WTC11 (cell line): ENCODE measurements at regions not wholly inside any gene's neighbourhood (a gene's known extent, or its start where the extent isn't known, plus 50 kb on each side); places are given as distances from the start of the nearest gene placed in this dataset.

Source experiments
- ATAC-seq: fragments of 200-7000 bp; cut with Tn5 transposase; 2 replicates; pipeline ENCODE4 v1.10.0; 2021; ENCODE audit warnings: mild to moderate bottlenecking, moderate library complexity
- CTCF ChIA-PET: fragments of 300-600 bp; sonication (Branson Sonifier 250); formaldehyde crosslinking; loops from one replicate; lab custom pipeline; 2021; ENCODE audit warnings: antibody characterized with exemption; lab: Charles Lee
- POLR2A ChIA-PET: fragments of 350-600 bp; sonication (Branson Sonifier 250); formaldehyde crosslinking; loops from one replicate; lab custom pipeline; 2021; ENCODE audit warnings: antibody characterized with exemption; lab: Charles Lee
- DNase-seq: peaks from one replicate; pipeline ENCODE4 v3.0.0; 2021; ENCODE audit warnings: low spot score
- H3K27ac Mint-ChIP-seq: 2 replicates; pipeline ENCODE4 v1.8.0; 2021; ENCODE audit warnings: mixed read lengths
- H3K27me3 Mint-ChIP-seq: 2 replicates; pipeline ENCODE4 v1.8.0; 2021; ENCODE audit warnings: low read depth, mild to moderate bottlenecking, moderate library complexity, mixed read lengths
- H3K36me3 Mint-ChIP-seq: 2 replicates; pipeline ENCODE4 v1.8.0; 2021; ENCODE audit warnings: mixed read lengths
- H3K4me1 Mint-ChIP-seq: 2 replicates; pipeline ENCODE4 v1.8.0; 2022; ENCODE audit warnings: mixed read lengths
- H3K4me3 Mint-ChIP-seq: 2 replicates; pipeline ENCODE4 v1.8.0; 2021; ENCODE audit warnings: mild to moderate bottlenecking, moderate library complexity, mixed read lengths
- H3K9me3 Mint-ChIP-seq: 2 replicates; pipeline ENCODE4 v1.8.0; 2021; ENCODE audit warnings: mixed read lengths
- ARID4B ChIP-seq: sonication (generic); formaldehyde crosslinking; IDR thresholded peaks from 2 replicates; pipeline ENCODE4 v1.8.0; 2023; ENCODE audit warnings: missing genetic modification reagents, mild to moderate bottlenecking, borderline replicate concordance
- ATF3 ChIP-seq: sonication (generic); formaldehyde crosslinking; conservative IDR thresholded peaks from 2 replicates; pipeline ENCODE4 v1.8.1; 2022; ENCODE audit warnings: mild to moderate bottlenecking, missing genetic modification reagents
- CREM ChIP-seq: sonication (generic); formaldehyde crosslinking; IDR thresholded peaks from 2 replicates; pipeline ENCODE4 v1.8.1; 2022; ENCODE audit warnings: mild to moderate bottlenecking, missing genetic modification reagents, moderate library complexity
- ERG ChIP-seq: fragments of 250-450 bp; sonication (Bioruptor Pico); IDR thresholded peaks from 2 replicates; pipeline ENCODE4 v1.8.0; 2021; ENCODE audit warnings: mild to moderate bottlenecking
- FOXK1 ChIP-seq: sonication (generic); formaldehyde crosslinking; IDR thresholded peaks from 2 replicates; pipeline ENCODE4 v1.8.0; 2022; ENCODE audit warnings: mild to moderate bottlenecking, moderate library complexity, missing genetic modification reagents
- FOXP1 ChIP-seq: sonication (generic); formaldehyde crosslinking; IDR thresholded peaks from 2 replicates; pipeline ENCODE4 v1.8.0; 2022; ENCODE audit warnings: missing genetic modification reagents, mild to moderate bottlenecking, moderate library complexity, borderline replicate concordance
- JAZF1 ChIP-seq: fragments of 250-450 bp; sonication (Bioruptor Pico); IDR thresholded peaks from 2 replicates; pipeline ENCODE4 v1.9.0; 2021; ENCODE audit warnings: moderate library complexity, mild to moderate bottlenecking, inconsistent platforms
- MLX ChIP-seq: sonication (generic); formaldehyde crosslinking; IDR thresholded peaks from 2 replicates; pipeline ENCODE4 v1.8.1; 2023; ENCODE audit warnings: mild to moderate bottlenecking, missing genetic modification reagents, moderate library complexity
- MXD4 ChIP-seq: fragments of 250-450 bp; sonication (Bioruptor Pico); IDR thresholded peaks from 2 replicates; pipeline ENCODE4 v1.8.0; 2021; ENCODE audit warnings: mild to moderate bottlenecking, moderate library complexity, borderline replicate concordance
- MYBL2 ChIP-seq: sonication (generic); formaldehyde crosslinking; IDR thresholded peaks from 2 replicates; pipeline ENCODE4 v1.8.1; 2023; ENCODE audit warnings: mild to moderate bottlenecking, moderate library complexity, missing genetic modification reagents
- NFATC4 ChIP-seq: fragments of 250-450 bp; sonication (Bioruptor Pico); IDR thresholded peaks from 2 replicates; pipeline ENCODE4 v1.9.0; 2021; ENCODE audit warnings: mild to moderate bottlenecking
- NR2C2 ChIP-seq: sonication (generic); formaldehyde crosslinking; IDR thresholded peaks from 2 replicates; pipeline ENCODE4 v1.8.0; 2022; ENCODE audit warnings: mild to moderate bottlenecking, missing genetic modification reagents
- RORB ChIP-seq: fragments of 250-450 bp; sonication (Bioruptor Pico); IDR thresholded peaks from 2 replicates; pipeline ENCODE4 v1.9.0; 2021; ENCODE audit warnings: mild to moderate bottlenecking
- SP1 ChIP-seq: sonication (generic); formaldehyde crosslinking; conservative IDR thresholded peaks from 2 replicates; pipeline ENCODE4 v1.8.1; 2022; ENCODE audit warnings: missing genetic modification reagents
- STAT6 ChIP-seq: sonication (generic); formaldehyde crosslinking; conservative IDR thresholded peaks from 2 replicates; pipeline ENCODE4 v1.8.1; 2023; ENCODE audit warnings: mild to moderate bottlenecking, low read depth, missing genetic modification reagents, moderate library complexity
- USF1 ChIP-seq: sonication (generic); formaldehyde crosslinking; IDR thresholded peaks from 2 replicates; pipeline ENCODE4 v1.8.0; 2022; ENCODE audit warnings: mild to moderate bottlenecking, missing genetic modification reagents
- ZBTB43 ChIP-seq: sonication (generic); formaldehyde crosslinking; IDR thresholded peaks from 2 replicates; pipeline ENCODE4 v1.8.1; 2023; ENCODE audit warnings: mild to moderate bottlenecking, missing genetic modification reagents
- ZNF219 ChIP-seq: sonication (generic); formaldehyde crosslinking; IDR thresholded peaks from 2 replicates; pipeline ENCODE4 v1.8.0; 2023; ENCODE audit warnings: missing genetic modification reagents, mild to moderate bottlenecking, borderline replicate concordance

- no peak for DNase-seq
- no peak for TF ChIP-seq RORB (CRISPR knock-in tag)
- TF ChIP-seq MXD4, result no peak
- no peak for TF ChIP-seq ZNF219 (CRISPR knock-in tag)
- TF ChIP-seq MYBL2 (CRISPR knock-in tag), result no peak
- no peak for TF ChIP-seq NR2C2 (CRISPR knock-in tag)
- TF ChIP-seq ERG (CRISPR knock-in tag), result no peak
- no peak for TF ChIP-seq CREM
- no peak for TF ChIP-seq STAT6 (CRISPR knock-in tag)
- TF ChIP-seq FOXK1 (CRISPR knock-in tag), result no peak
- no peak for TF ChIP-seq ZBTB43 (CRISPR knock-in tag)
- no peak for TF ChIP-seq NFATC4 (CRISPR knock-in tag)
- TF ChIP-seq FOXP1, result no peak
- H3K36me3 Mint-ChIP-seq, result no peaks in the 10 kb centered on the region
- POLR2A ChIA-PET, result no interaction called here
- peak overlapping the region; percentile 16 for H3K27ac Mint-ChIP-seq
- CTCF ChIA-PET, result no interaction called here
- H3K27me3 Mint-ChIP-seq, result no peaks in the 10 kb centered on the region
- 0 out of 2 replicates have a peak, but pooled peaks cover under 1% of the 10 kb centered on the region for H3K9me3 Mint-ChIP-seq
- no peak for ATAC-seq
- peaks cover 78% of the 10 kb centered on the region for H3K4me1 Mint-ChIP-seq
- H3K4me3 Mint-ChIP-seq, result no peak overlapping the region
Measured at GRCh38 chr4:130183766-130184165, 1087.8 kb downstream of the C4orf33 start.

- no peak overlapping the region for H3K4me3 Mint-ChIP-seq
- H3K27ac Mint-ChIP-seq, result no peak overlapping the region
- no peak for TF ChIP-seq RORB (CRISPR knock-in tag)
- TF ChIP-seq SP1, result no peak
- TF ChIP-seq MYBL2 (CRISPR knock-in tag), result no peak
- H3K9me3 Mint-ChIP-seq, result 0 out of 2 replicates have a peak, but pooled peaks cover 4% of the 10 kb centered on the region
- ChIA-PET CTCF (no interaction called here), POLR2A (no interaction called here)
- H3K4me1 Mint-ChIP-seq, result peaks cover 67% of the 10 kb centered on the region
- no peaks in the 10 kb centered on the region for H3K27me3 Mint-ChIP-seq
- ATAC-seq (peak; percentile 75), DNase-seq (no peak)
- H3K36me3 Mint-ChIP-seq, result peaks cover under 1% of the 10 kb centered on the region; the same call in 1 of the 2 replicates
Measured at GRCh38 chr4:130185123-130185522, 1089.2 kb downstream of the C4orf33 start.

- ChIA-PET CTCF (no interaction called here), POLR2A (no interaction called here)
- Mint-ChIP-seq H3K4me1 (peaks cover 56% of the 10 kb centered on the region), H3K27me3 (no peaks in the 10 kb centered on the region), H3K9me3 (peaks cover 20% of the 10 kb centered on the region), H3K27ac (peak overlapping the region; percentile 24; the same call in 1 of the 2 replicates), H3K36me3 (peaks cover 16% of the 10 kb centered on the region), H3K4me3 (no peak overlapping the region)
- no peak for ATAC-seq
- DNase-seq, result no peak
- TF ChIP-seq ARID4B (CRISPR knock-in tag), result no peak
- no peak for TF ChIP-seq STAT6 (CRISPR knock-in tag)
- TF ChIP-seq ATF3 (CRISPR knock-in tag), result no peak
- TF ChIP-seq FOXK1 (CRISPR knock-in tag), result no peak
- no peak for TF ChIP-seq MLX (CRISPR knock-in tag)
- no peak for TF ChIP-seq USF1
- no peak for TF ChIP-seq JAZF1 (CRISPR knock-in tag)
Measured at GRCh38 chr4:130186931-130187330, 1091.0 kb downstream of the C4orf33 start.
